CD4-positive, alpha-beta T cell treated with Interleukin-4 for 4 hours (primary cell): ENCODE measurements at regions not wholly inside any gene's neighbourhood (a gene's known extent, or its start where the extent isn't known, plus 50 kb on each side); places are given as distances from the start of the nearest gene placed in this dataset.

Source experiments
- DNase-seq: peaks from one replicate; pipeline ENCODE4 v3.0.0-alpha.2; 2020

DNA sequence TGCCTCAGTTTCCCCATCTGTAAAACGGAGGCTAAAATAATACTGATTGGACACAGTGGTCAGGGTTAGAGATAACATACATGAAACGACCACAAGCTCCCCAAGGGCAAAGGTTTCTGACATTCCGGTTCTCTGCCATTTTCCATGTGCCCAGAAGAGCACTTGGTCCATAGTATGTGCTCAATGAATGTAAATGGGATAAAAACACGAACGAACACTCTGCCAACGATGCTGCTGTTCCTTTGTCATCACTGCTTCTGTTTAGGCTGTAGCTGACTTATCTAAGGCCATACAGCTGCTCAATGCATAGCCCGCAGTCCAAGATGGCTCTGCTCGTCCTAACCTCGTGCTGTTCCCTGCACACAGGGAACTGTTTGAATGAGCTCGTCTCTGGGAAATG, 102.0 kb downstream of the RMI2 start:
- DNase-seq: no peak

DNA sequence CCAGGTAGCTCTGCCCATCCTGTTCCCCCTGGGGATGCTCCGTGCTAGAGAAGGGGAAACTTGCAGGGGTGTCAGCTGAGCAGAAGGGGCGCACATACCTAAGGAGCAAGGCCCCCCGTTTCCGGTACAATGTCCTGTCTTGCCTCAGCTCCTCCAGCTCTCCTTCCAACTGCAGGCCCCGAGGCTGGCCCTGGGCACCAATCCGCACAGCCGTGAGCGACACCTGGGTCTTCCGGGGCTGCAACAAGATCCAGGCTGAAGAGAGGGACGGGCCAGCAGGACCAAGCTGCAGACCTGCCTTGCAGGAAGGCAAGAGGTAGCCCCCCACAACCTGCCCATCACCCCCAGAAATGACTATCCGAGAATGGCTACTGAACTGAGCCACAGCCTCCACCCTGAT, 102.6 kb downstream of the RMI2 start:
- no peak for DNase-seq

DNA sequence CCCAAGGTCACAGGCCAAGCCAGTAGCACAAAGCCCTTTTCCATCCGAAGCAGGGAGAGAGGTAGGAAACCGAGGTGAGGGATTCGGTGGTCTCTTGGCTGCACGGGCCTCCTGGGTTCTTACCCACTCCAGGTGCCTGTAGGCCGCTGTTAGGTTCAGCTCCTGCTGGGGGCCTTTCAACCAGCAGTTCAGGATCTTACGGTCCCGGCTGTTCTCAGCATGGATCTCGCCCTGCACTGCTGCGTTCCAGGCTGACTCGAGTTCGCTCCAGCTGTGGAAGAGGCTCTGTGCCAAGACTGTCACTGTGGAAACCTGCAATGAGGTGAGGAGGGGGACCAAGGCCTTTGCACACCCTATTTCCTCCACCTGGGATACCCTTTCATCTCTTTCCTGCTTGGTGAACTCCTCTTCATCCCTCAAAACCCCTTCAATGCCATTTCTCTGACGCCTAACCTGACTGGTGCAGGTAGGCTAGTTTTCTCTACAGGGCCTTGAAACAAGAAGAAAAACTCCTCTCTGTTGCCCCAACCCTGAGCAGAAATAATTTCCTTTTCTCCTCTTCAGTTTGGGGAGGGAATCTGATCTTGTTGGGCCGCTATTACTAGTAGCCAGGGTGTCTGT, 103.6 kb downstream of the RMI2 start:
- DNase-seq: no peak

DNA sequence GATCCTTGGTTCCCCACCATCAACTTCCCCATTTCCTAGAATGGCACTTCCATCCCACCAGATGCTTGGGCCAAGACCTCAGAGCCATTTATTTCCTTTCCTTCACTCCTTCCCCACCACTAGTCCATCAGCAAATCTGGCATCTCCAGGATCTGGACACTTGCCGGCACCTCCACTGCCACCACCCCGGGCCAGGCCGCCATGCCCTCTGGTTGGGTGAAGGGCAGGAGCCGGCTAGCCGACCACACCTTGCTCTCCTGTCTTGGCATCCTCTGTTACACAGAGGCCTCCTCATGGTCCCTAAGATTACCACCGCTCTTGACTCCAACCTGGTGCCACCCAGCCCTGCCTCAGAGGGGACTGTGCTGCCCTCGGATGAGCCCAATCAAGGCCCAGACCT, 104.5 kb downstream of the RMI2 start:
- DNase-seq: no peak

- no peak for DNase-seq
These were observed 104.9 kb downstream of the RMI2 start for GRCh38 chr16:11450136-11450535.

DNA sequence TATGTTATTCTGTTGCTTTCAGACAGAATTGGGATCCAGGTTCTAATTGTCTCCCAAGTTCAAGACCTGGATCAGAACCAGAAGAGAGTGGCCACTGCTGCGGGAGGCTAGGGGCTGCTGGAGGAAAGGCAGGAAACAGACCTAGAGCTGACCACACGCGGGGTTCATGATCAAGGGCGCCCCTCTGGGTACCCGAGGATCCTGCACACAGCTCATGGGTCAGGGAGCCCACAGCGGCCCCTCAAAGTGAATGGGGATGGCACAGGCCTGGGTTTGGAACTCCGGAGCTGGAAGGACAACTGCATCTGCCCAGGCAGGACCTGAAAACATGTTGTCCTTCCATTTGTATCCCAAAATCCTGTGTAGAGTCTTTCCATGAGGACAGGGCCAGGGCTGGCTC, 107.0 kb downstream of the RMI2 start:
- no peak for DNase-seq

GRCh38 chr16:11452746-11453389, 107.6 kb downstream of the RMI2 start:
- no peak for DNase-seq

DNA sequence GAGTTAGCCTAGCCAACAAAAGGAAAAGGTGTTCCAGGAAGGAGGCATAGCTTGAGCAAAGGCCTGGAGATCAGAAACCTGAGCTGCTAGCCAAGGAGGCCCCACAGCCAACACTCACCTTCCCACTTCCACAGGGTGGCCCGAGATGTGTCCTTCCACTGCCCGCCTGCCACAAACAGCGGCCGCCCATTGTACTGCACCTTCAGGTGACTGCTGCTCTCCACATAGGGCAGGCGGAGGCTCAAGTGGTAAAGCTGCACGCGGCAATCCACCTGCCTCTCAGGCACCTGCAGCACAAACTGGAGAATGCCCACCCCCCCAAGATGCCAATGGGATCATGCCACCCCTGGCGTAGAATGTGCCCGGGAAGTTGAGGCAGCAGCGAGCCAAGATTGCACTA, 111.5 kb downstream of the RMI2 start:
- no peak for DNase-seq

DNA sequence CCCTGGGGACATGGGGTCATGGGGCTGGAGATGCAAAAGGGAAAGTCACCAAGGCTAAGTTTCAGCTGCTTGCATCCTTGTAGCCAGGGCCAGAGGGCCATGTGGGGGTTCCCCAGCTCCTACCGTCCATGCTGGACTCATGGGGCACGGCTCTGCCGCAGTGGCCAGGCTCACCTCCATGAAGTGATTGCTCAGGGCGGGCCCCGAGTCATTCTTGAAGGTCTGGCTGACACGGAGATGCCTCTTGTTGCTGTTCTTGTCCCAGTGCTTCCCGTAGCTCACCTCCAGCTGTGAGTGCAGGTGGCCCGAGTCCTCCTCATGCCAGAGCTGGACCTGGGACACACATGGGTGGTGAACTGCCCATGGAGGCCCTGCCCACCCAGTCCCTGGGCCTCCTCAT, 114.5 kb downstream of the RMI2 start:
- no peak for DNase-seq

DNA sequence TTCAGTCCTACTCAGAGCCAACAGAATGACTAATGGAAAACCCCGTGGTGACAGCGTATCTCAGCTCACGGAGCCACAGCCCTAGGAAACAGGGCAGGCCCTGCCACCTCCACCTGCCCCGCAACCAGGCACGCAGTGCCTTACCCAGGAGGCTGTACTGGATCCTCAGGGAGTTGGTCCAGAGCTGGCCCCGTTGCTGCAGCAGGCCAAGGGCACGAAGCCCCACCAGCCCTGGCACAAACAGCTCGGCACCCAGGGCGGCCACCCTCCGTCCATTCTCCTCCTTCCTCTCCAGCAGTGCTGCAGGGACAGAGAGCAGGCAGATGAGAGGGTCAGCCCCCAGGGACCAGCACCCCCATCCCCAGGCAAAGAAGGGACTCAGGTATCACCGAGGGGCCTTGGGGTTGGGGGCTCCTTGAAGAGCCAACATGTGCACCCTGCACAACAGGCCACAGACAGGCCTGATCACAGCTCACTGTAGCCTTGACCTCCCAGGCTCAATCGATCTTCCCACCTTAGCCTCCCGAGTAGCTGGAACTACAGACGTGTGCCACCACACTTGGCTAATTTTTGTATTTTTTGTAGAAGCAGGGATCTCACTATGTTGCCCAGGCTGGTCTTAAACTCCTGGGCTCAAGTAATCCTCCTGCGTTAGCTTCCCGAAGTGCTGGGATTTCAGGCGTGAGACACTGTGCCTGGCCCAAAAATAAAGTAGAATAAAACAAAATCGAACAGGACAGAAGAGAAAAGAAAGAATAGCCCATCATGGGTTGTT, 115.7 kb downstream of the RMI2 start:
- DNase-seq: no peak

DNA sequence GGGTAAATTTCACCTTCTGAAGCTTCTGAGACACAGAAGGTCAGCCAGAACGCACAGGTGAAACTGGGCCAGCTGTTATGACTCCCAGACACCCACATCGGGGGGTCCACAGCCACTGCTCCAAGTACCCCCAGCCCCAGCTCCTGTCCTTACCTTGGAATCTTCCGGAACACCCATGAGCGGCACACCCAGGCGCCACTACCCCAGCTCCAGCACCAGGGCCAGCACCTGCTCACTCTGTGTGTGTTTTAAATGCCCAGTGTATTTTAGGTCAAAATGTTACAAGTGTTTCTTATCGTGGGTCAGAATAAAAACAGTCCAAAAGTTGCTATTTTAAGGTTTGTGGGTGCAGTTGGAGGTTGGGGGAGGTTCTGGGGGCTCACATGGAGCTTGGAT, 116.3 kb downstream of the RMI2 start:
- DNase-seq: no peak

DNA sequence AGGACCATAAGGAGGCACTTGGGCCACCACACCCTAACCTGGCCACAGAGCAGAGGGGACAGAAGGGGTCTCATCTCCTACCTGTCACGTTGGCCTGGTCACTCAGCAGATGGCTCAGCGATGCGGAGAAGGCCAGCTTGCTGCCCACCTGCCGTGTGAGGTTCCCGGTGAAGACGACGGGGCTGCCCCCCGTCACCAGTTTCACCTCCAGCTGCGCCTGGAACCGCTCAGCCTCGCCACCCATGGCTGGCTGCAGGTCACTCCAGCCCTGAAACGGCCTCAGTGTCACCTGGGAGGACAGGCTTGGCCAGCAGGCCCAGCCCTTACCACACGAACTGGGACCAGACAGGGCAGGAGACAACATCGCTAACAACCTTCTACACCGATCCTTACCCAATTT, 116.8 kb downstream of the RMI2 start:
- DNase-seq: no peak

DNA sequence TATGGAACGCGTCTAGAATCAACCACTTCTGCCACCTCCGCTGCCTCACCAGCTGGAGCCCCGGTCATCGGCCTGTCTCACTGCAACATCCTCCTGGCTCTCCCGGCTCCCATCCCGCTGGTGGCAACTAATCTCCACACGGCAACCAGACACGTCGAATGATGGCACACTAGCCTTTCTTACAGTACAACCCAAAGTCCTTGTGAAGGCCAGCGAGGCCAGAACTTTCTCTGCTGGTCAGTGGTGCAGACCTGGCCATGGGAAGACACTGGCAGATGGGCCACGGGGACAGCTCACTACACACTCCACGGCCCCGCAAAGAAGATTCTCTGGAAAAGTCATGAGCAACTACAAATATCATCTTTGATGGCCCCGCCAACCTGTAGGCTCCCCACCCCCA, 117.6 kb downstream of the RMI2 start:
- no peak for DNase-seq

DNA sequence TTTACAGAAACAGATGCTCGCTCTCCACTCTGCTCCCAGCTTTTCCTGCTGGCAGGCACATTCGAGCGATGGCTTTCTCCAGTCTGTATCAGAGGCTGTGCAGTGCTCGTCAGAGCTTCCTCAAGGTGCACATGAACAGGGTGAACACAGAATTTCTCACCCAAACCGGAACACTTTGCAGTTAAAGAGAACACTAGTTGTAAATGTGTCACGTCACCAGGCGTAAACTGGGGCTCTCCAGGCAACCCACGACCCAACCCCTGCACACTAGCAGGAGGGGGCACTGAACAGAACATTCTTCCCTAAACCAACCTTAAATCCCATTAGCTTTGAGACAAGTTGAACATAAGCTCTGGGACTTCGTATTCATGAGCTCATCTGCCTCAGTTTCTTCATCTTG, 119.0 kb downstream of the RMI2 start:
- DNase-seq: no peak

GRCh38 chr16:11465675-11466074, 120.4 kb downstream of the RMI2 start:
- DNase-seq: no peak

GRCh38 chr16:11470676-11471415, 115.9 kb downstream of the LITAF start:
- DNase-seq: no peak

DNA sequence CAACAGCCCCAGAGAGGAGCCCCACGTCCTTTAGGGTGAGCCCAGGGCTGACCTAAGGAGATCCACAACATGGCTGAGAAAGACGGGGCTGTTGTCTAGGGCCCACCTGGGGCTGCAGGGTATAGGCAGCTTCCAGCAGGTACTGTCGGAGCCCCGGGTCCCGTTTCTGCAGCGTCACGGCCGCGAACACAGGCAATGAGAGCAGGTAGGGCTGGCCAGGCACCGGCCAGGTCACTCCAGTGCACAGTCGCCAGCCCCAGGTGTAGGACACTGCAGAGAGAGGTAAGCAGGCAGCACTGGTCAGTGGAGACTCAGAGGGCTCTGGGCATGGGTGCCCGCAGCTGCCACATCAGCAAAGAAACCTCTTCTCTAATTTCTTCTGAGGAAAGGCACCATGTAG, 115.2 kb downstream of the LITAF start:
- DNase-seq: no peak

DNA sequence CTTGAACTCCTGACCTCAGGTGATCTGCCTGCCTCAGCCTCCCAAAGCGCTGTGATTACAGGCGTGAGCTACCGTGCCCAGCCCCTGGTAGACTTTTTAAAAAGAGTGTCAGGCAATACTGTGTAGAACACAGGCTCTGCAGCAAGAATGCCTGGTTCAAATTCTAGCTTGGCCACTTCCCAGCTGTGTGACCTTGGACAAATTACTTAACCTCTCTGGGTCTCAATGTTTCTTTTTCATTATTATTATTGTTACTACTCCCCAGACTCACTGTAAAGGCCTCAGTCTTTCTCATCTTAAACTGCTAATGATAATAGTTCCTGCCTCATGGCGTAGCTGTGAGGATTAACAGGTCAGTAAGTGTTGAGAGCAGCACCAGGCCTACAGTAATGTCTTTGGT, 114.3 kb downstream of the LITAF start:
- no peak for DNase-seq

DNA sequence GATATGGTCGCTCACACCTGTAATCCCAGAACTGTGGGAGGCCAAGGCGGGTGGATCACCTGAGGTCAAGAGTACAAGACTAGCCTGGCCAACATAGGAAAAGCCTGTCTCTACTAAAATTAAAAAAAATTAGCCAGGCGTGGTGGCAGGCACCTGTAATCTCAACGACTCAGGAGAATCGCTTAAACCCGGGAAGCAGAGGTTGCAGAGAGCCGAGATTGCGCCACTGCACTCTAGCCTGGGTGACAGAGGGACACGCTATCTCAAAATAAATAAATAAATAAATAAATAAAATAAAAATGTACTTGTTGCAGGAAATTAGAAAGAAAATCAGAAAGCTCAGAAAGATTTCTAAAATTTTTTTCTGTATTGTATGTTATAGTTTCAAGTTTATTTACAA, 113.9 kb downstream of the LITAF start:
- no peak for DNase-seq

GRCh38 chr16:11473728-11474127, 113.0 kb downstream of the LITAF start:
- no peak for DNase-seq

DNA sequence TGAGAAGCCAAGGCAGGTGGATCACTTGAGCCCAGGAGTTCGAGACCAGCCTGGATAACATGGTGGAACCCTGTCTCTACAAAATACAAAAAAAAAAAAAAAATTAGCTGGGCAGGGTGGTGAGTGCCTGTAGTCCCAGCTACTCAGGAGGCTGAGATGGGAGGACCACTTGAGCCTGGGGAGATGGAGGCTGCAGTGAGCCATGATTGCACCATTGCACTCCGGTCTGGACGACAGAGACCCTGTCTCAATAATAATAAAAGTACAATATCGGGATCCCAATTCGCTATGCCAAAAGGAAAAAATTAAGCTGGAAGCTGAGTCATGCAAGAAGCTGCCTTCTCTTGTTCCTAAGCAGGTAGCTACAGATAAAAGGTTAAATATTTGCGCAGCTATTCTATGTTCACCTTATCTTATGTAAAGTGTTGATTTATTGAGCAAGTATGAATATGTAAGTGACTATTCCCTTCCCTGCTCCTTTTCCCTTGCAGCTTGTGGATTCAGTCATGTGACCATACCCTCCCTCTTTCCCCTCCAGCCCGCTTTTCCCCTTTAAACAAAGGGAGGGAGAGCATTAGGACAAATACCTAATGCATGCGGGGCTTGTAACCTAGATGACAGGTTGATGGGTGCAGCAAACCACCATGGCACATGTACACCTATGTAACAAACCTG, 112.0 kb downstream of the LITAF start:
- no peak for DNase-seq

DNA sequence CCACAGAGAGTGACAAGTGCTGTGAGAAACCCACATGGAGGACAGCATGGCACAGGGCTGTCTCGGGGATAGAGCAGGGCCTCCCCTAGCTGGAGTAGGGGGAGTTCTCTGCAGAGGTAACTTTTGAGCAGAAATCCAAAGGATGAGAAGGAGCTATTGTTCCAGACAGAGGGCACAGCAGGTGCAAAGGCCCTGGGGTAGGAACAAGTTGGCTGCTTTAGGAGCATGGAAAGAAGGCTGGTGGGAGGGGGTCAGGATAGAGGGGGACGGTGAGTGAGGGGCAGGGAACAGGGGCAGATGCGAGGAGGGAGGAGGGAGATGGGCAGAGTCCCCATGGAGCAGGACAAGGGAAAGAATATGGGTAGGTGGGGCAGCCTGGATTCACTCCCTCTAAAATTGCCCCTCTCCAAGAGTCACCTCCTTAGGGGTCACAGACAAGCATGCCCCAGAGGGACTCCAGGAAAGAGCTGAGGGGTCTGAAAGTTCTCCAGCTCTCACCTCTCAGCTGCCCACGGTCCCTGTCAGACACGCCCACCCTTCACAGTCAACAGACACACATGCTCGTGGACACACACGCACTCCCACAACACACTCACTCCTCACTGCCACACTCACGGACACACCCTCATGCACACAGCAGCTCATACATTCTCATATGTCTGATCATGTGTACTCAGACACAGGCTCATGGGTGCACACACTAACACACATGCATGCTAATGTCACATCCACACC, 110.7 kb downstream of the LITAF start:
- DNase-seq: no peak
